Suprapubic skin (tissue), 4 donors: ENCODE measurements at regions not wholly inside any gene's neighbourhood (a gene's known extent, or its start where the extent isn't known, plus 50 kb on each side); places are given as distances from the start of the nearest gene placed in this dataset.
"Not testable (repeated sequence)": the region's sequence is repeated elsewhere in the genome, so short reads cannot be mapped to it uniquely, and the experiment has no call there.

ENCODE experiments used
- DNase-seq, 2 donors: peaks; one replicate each; pipeline ENCODE4 v3.0.0-alpha.2; 2019; ENCODE audit warnings: low spot score in 2 of 2
- H3K27ac ChIP-seq: fragments of 200-600 bp; sonication (generic); one replicate; pipeline ENCODE4 v1.5.1; 2019
- H3K27me3 ChIP-seq: fragments of 200-600 bp; sonication (generic); one replicate; pipeline ENCODE4 v1.5.1; 2019
- H3K36me3 ChIP-seq: fragments of 200-600 bp; sonication (generic); one replicate; pipeline ENCODE4 v1.5.1; 2019
- H3K4me1 ChIP-seq: fragments of 200-600 bp; sonication (generic); one replicate; pipeline ENCODE4 v1.5.1; 2019
- H3K4me3 ChIP-seq: fragments of 200-600 bp; sonication (generic); one replicate; pipeline ENCODE4 v1.5.1; 2019; ENCODE audit warnings: mild to moderate bottlenecking
- H3K9me3 ChIP-seq: fragments of 200-600 bp; sonication (generic); one replicate; pipeline ENCODE4 v1.5.1; 2019
- EP300 ChIP-seq: sonication (generic); formaldehyde crosslinking; IDR thresholded peaks from one replicate; pipeline ENCODE4 v1.6.1; 2017; ENCODE audit warnings: antibody characterized with exemption
- POLR2A ChIP-seq, 2 donors: fragments of 450-650 bp; IDR thresholded peaks; one replicate each; pipeline ENCODE4 v1.6.1; 2017; ENCODE audit warnings: antibody characterized with exemption in 2 of 2, mild to moderate bottlenecking in 2 of 2, moderate library complexity in 2 of 2
- POLR2AphosphoS5 ChIP-seq, 3 donors: sonication (generic); formaldehyde crosslinking; IDR thresholded peaks; one replicate each; pipeline ENCODE4 v1.6.1; 2017; ENCODE audit warnings: antibody characterized with exemption in 3 of 3
- WGBS: methylation state at CpG from one replicate; pipeline ENCODE4 v1.1.5; 2018; 5-methylcytosine and 5-hydroxymethylcytosine counted together
- TF ChIP-seq, protein P1 (sequence below), 2 donors: fragments of 200-600 bp in 1 of 2; fragments of 450-650 bp in 1 of 2; sonication (generic) in 1 of 2; IDR thresholded peaks; one replicate each; pipeline ENCODE4 v1.5.1; 2016 to 2019; ENCODE audit warnings: antibody characterized with exemption in 2 of 2, mild to moderate bottlenecking in 1 of 2, moderate library complexity in 1 of 2

- peak in 1 of 2 donors; percentile 52 for DNase-seq
- Histone ChIP-seq H3K9me3 (no peaks in the 10 kb centered on the region), H3K4me3 (no peak overlapping the region), H3K27ac (no peak overlapping the region), H3K4me1 (peaks cover 10% of the 10 kb centered on the region), H3K27me3 (no peaks in the 10 kb centered on the region), H3K36me3 (no peaks in the 10 kb centered on the region)
- WGBS = 92% methylated on average over 17 of the region's 30 CpGs
- TF ChIP-seq, protein P1, sequence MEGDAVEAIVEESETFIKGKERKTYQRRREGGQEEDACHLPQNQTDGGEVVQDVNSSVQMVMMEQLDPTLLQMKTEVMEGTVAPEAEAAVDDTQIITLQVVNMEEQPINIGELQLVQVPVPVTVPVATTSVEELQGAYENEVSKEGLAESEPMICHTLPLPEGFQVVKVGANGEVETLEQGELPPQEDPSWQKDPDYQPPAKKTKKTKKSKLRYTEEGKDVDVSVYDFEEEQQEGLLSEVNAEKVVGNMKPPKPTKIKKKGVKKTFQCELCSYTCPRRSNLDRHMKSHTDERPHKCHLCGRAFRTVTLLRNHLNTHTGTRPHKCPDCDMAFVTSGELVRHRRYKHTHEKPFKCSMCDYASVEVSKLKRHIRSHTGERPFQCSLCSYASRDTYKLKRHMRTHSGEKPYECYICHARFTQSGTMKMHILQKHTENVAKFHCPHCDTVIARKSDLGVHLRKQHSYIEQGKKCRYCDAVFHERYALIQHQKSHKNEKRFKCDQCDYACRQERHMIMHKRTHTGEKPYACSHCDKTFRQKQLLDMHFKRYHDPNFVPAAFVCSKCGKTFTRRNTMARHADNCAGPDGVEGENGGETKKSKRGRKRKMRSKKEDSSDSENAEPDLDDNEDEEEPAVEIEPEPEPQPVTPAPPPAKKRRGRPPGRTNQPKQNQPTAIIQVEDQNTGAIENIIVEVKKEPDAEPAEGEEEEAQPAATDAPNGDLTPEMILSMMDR (IDR thresholded peaks at IDR 0.05) = no peak
- TF ChIP-seq POLR2AphosphoS5 (IDR thresholded peaks at IDR 0.05) (no peak), POLR2A (IDR thresholded peaks at IDR 0.05) (no peak), EP300 (no peak)
These were observed 54.8 kb upstream of the SORCS2 start for GRCh38 chr4:7137326-7138200.

DNA sequence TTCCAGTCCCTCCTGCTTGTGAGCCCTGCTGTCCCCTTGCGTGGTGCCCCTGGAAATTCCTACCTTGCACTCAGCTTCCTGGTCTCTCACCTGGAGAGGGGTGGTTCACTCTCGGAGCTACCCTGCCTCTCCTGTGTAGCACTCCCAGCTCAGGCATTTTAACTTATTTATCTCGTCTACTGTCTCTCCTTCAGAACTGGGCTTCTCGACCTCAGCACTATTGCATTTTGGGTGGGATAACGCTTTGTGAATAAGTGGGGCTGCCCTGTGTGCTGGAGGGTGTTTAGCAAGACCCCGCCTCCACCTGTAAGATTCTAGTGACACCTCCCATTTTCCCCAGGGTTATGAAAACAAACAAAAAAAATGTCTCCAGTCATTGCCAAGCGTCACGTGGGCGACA lies 56.0 kb upstream of the SORCS2 start:
- DNase-seq = no peak
- Histone ChIP-seq H3K36me3 (no peaks in the 10 kb centered on the region), H3K4me3 (no peak overlapping the region), H3K27me3 (no peaks in the 10 kb centered on the region), H3K27ac (no peak overlapping the region), H3K4me1 (peaks cover 10% of the 10 kb centered on the region), H3K9me3 (no peaks in the 10 kb centered on the region)
- TF ChIP-seq EP300 = no peak
- TF ChIP-seq POLR2A (IDR thresholded peaks at IDR 0.05) = no peak
- TF ChIP-seq, protein P1 (IDR thresholded peaks at IDR 0.05) = no peak
- WGBS = 74% methylated on average over 9 of the region's 9 CpGs

GRCh38 chr4:7135389-7135746 lies 57.0 kb upstream of the SORCS2 start:
- 56% methylated on average over 7 of the region's 13 CpGs for WGBS
- no peak overlapping the region for H3K27ac ChIP-seq

GRCh38 chr4:7134737-7135388 lies 57.5 kb upstream of the SORCS2 start:
- no peak overlapping the region for H3K27ac ChIP-seq
- no peaks in the 10 kb centered on the region for H3K36me3 ChIP-seq
- no peak for TF ChIP-seq POLR2A (IDR thresholded peaks at IDR 0.05)
- TF ChIP-seq, protein P1 (IDR thresholded peaks at IDR 0.05) = no peak
- TF ChIP-seq POLR2AphosphoS5 (IDR thresholded peaks at IDR 0.05) = no peak
- TF ChIP-seq EP300 = no peak
- no peaks in the 10 kb centered on the region for H3K27me3 ChIP-seq
- H3K4me1 ChIP-seq = peaks cover 10% of the 10 kb centered on the region
- DNase-seq = peak in 1 of 2 donors; percentile 70
- H3K4me3 ChIP-seq = no peak overlapping the region
- H3K9me3 ChIP-seq = no peaks in the 10 kb centered on the region
- WGBS = 20% methylated on average over 10 of the region's 12 CpGs

More at GRCh38 chr4:7135389-7135746, 57.0 kb upstream of the SORCS2 start:
- TF ChIP-seq POLR2A (IDR thresholded peaks at IDR 0.05) (no peak), EP300 (no peak), POLR2AphosphoS5 (IDR thresholded peaks at IDR 0.05) (no peak)
- TF ChIP-seq, protein P1 (IDR thresholded peaks at IDR 0.05) = no peak
- peaks cover 10% of the 10 kb centered on the region for H3K4me1 ChIP-seq
- H3K4me3 ChIP-seq = no peak overlapping the region
- no peaks in the 10 kb centered on the region for H3K9me3 ChIP-seq
- no peaks in the 10 kb centered on the region for H3K36me3 ChIP-seq
- no peak for DNase-seq
- no peaks in the 10 kb centered on the region for H3K27me3 ChIP-seq

- WGBS = 68% methylated on average over 4 of the region's 4 CpGs
- H3K27me3 ChIP-seq, H3K9me3 ChIP-seq, H3K27ac ChIP-seq, H3K36me3 ChIP-seq, H3K4me3 ChIP-seq, DNase-seq: not testable (repeated sequence)
- peaks cover 10% of the 10 kb centered on the region for H3K4me1 ChIP-seq
These were observed 58.3 kb upstream of the SORCS2 start for GRCh38 chr4:7133818-7134650.
